WTC11 (cell line): ENCODE measurements at regions not wholly inside any gene's neighbourhood (a gene's known extent, or its start where the extent isn't known, plus 50 kb on each side); places are given as distances from the start of the nearest gene placed in this dataset.

ENCODE experiments used
- ATAC-seq: fragments of 200-7000 bp; cut with Tn5 transposase; 2 replicates; pipeline ENCODE4 v1.10.0; 2021; ENCODE audit warnings: mild to moderate bottlenecking, moderate library complexity
- CTCF ChIA-PET: fragments of 300-600 bp; sonication (Branson Sonifier 250); formaldehyde crosslinking; loops from one replicate; lab custom pipeline; 2021; ENCODE audit warnings: antibody characterized with exemption; lab: Charles Lee
- POLR2A ChIA-PET: fragments of 350-600 bp; sonication (Branson Sonifier 250); formaldehyde crosslinking; loops from one replicate; lab custom pipeline; 2021; ENCODE audit warnings: antibody characterized with exemption; lab: Charles Lee
- DNase-seq: peaks from one replicate; pipeline ENCODE4 v3.0.0; 2021; ENCODE audit warnings: low spot score
- H3K27ac Mint-ChIP-seq: 2 replicates; pipeline ENCODE4 v1.8.0; 2021; ENCODE audit warnings: mixed read lengths
- H3K27me3 Mint-ChIP-seq: 2 replicates; pipeline ENCODE4 v1.8.0; 2021; ENCODE audit warnings: low read depth, mild to moderate bottlenecking, moderate library complexity, mixed read lengths
- H3K36me3 Mint-ChIP-seq: 2 replicates; pipeline ENCODE4 v1.8.0; 2021; ENCODE audit warnings: mixed read lengths
- H3K4me1 Mint-ChIP-seq: 2 replicates; pipeline ENCODE4 v1.8.0; 2022; ENCODE audit warnings: mixed read lengths
- H3K4me3 Mint-ChIP-seq: 2 replicates; pipeline ENCODE4 v1.8.0; 2021; ENCODE audit warnings: mild to moderate bottlenecking, moderate library complexity, mixed read lengths
- H3K9me3 Mint-ChIP-seq: 2 replicates; pipeline ENCODE4 v1.8.0; 2021; ENCODE audit warnings: mixed read lengths
- ATF1 ChIP-seq: sonication (generic); formaldehyde crosslinking; IDR thresholded peaks from 2 replicates; pipeline ENCODE4 v1.8.1; 2023; ENCODE audit warnings: mild to moderate bottlenecking, moderate library complexity, missing genetic modification reagents
- CREB1 ChIP-seq: sonication (generic); formaldehyde crosslinking; IDR thresholded peaks from 2 replicates; pipeline ENCODE4 v1.8.0; 2023; ENCODE audit warnings: mild to moderate bottlenecking, missing genetic modification reagents
- FOXP1 ChIP-seq: sonication (generic); formaldehyde crosslinking; IDR thresholded peaks from 2 replicates; pipeline ENCODE4 v1.8.0; 2022; ENCODE audit warnings: missing genetic modification reagents, mild to moderate bottlenecking, moderate library complexity, borderline replicate concordance
- IRF2 ChIP-seq: sonication (generic); formaldehyde crosslinking; IDR thresholded peaks from 2 replicates; pipeline ENCODE4 v1.8.0; 2022; ENCODE audit warnings: low read depth, missing genetic modification reagents, borderline replicate concordance
- JUN ChIP-seq: sonication (generic); formaldehyde crosslinking; IDR thresholded peaks from 2 replicates; pipeline ENCODE4 v1.8.0; 2023; ENCODE audit warnings: mild to moderate bottlenecking, missing genetic modification reagents
- NR3C1 ChIP-seq: sonication (generic); formaldehyde crosslinking; conservative IDR thresholded peaks from 2 replicates; pipeline ENCODE4 v1.8.1; 2023; ENCODE audit warnings: low read depth, mild to moderate bottlenecking, missing genetic modification reagents
- TEAD4 ChIP-seq: sonication (generic); formaldehyde crosslinking; IDR thresholded peaks from 2 replicates; pipeline ENCODE4 v1.8.0; 2022; ENCODE audit warnings: mild to moderate bottlenecking, missing genetic modification reagents
- ZBTB21 ChIP-seq: sonication (generic); formaldehyde crosslinking; IDR thresholded peaks from 2 replicates; pipeline ENCODE4 v1.8.1; 2023; ENCODE audit warnings: mild to moderate bottlenecking, missing genetic modification reagents, borderline replicate concordance
- TF ChIP-seq, protein P1 (sequence below): sonication (generic); formaldehyde crosslinking; IDR thresholded peaks from 2 replicates; pipeline ENCODE4 v1.8.0; 2023; ENCODE audit warnings: missing genetic modification reagents, mild to moderate bottlenecking, borderline replicate concordance
- TF ChIP-seq, protein P2 (sequence below): sonication (generic); formaldehyde crosslinking; IDR thresholded peaks from 2 replicates; pipeline ENCODE4 v1.8.1; 2023; ENCODE audit warnings: mild to moderate bottlenecking, missing genetic modification reagents, moderate library complexity
- TF ChIP-seq, protein P3 (sequence below): sonication (generic); formaldehyde crosslinking; IDR thresholded peaks from 2 replicates; pipeline ENCODE4 v1.8.0; 2022; ENCODE audit warnings: missing genetic modification reagents
- TF ChIP-seq, protein P4 (sequence below): sonication (generic); formaldehyde crosslinking; IDR thresholded peaks from 2 replicates; pipeline ENCODE4 v1.8.0; 2023; ENCODE audit warnings: missing genetic modification reagents
- TF ChIP-seq, protein P5 (sequence below): fragments of 250-450 bp; sonication (Bioruptor Pico); IDR thresholded peaks from 2 replicates; pipeline ENCODE4 v1.8.0; 2021; ENCODE audit warnings: mild to moderate bottlenecking
- TF ChIP-seq, protein P6 (sequence below): fragments of 250-450 bp; sonication (Bioruptor Pico); IDR thresholded peaks from 2 replicates; pipeline ENCODE4 v1.9.0; 2021; ENCODE audit warnings: mild to moderate bottlenecking, borderline replicate concordance

DNA sequence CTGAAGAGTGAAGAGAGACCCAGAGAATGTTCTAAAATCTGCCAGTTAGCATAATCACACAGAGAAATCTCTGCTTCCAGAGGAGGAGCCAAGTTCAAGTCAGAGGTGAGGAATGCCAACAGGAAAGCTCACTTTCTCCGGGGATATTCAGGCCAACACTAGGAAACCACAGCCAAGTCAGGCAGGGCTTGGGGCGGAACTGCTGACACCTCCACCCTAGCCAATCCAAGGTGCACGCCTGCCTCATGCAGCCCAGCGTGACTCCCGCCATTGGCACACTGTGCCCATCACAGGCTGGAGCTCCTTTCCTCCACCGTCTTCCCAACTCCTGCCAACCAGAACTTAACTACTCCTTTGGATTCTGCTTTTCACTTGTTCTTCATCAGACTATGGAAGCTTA, 374.3 kb upstream of the CCDC196 start:
- ATAC-seq (no peak), DNase-seq (no peak)
- Mint-ChIP-seq H3K27ac (no peak overlapping the region), H3K36me3 (0 out of 2 replicates have a peak, but pooled peaks cover 3% of the 10 kb centered on the region), H3K9me3 (peaks cover 27% of the 10 kb centered on the region), H3K4me1 (peaks cover 20% of the 10 kb centered on the region), H3K4me3 (no peak overlapping the region), H3K27me3 (no peaks in the 10 kb centered on the region; the same call in 1 of the 2 replicates)
- no peak for TF ChIP-seq CREB1 (CRISPR knock-in tag)
- ChIA-PET POLR2A (no interaction called here), CTCF (no interaction called here)

DNA sequence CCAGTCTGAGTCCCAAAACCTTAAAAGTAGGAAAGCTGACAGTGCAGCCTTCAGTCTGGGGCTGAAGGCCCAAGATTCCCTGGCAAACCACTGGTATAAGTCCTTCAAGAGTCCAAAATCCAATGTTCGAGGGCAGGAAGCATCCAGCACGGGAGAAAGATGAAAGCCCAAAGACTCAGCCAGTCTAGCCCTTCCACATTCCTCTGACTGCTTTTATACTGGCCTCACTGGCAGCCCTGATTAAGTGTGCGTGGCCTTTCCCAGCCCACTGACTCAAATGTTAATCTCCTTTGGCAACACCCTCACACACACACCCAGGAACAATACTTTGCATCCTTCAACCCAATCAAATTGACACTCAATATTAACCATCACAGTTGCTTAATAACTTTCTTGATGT, 372.1 kb upstream of the CCDC196 start:
- TF ChIP-seq ZBTB21 (CRISPR knock-in tag) (no peak), FOXP1 (CRISPR knock-in tag) (no peak), JUN (no peak), ATF1 (no peak), IRF2 (CRISPR knock-in tag) (no peak), NR3C1 (CRISPR knock-in tag) (no peak), TEAD4 (CRISPR knock-in tag) (no peak)
- TF ChIP-seq, protein P1, sequence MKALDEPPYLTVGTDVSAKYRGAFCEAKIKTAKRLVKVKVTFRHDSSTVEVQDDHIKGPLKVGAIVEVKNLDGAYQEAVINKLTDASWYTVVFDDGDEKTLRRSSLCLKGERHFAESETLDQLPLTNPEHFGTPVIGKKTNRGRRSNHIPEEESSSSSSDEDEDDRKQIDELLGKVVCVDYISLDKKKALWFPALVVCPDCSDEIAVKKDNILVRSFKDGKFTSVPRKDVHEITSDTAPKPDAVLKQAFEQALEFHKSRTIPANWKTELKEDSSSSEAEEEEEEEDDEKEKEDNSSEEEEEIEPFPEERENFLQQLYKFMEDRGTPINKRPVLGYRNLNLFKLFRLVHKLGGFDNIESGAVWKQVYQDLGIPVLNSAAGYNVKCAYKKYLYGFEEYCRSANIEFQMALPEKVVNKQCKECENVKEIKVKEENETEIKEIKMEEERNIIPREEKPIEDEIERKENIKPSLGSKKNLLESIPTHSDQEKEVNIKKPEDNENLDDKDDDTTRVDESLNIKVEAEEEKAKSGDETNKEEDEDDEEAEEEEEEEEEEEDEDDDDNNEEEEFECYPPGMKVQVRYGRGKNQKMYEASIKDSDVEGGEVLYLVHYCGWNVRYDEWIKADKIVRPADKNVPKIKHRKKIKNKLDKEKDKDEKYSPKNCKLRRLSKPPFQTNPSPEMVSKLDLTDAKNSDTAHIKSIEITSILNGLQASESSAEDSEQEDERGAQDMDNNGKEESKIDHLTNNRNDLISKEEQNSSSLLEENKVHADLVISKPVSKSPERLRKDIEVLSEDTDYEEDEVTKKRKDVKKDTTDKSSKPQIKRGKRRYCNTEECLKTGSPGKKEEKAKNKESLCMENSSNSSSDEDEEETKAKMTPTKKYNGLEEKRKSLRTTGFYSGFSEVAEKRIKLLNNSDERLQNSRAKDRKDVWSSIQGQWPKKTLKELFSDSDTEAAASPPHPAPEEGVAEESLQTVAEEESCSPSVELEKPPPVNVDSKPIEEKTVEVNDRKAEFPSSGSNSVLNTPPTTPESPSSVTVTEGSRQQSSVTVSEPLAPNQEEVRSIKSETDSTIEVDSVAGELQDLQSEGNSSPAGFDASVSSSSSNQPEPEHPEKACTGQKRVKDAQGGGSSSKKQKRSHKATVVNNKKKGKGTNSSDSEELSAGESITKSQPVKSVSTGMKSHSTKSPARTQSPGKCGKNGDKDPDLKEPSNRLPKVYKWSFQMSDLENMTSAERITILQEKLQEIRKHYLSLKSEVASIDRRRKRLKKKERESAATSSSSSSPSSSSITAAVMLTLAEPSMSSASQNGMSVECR (CRISPR knock-in tag) = no peak
- TF ChIP-seq, protein P2, sequence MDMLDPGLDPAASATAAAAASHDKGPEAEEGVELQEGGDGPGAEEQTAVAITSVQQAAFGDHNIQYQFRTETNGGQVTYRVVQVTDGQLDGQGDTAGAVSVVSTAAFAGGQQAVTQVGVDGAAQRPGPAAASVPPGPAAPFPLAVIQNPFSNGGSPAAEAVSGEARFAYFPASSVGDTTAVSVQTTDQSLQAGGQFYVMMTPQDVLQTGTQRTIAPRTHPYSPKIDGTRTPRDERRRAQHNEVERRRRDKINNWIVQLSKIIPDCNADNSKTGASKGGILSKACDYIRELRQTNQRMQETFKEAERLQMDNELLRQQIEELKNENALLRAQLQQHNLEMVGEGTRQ = no peak
- TF ChIP-seq, protein P3, sequence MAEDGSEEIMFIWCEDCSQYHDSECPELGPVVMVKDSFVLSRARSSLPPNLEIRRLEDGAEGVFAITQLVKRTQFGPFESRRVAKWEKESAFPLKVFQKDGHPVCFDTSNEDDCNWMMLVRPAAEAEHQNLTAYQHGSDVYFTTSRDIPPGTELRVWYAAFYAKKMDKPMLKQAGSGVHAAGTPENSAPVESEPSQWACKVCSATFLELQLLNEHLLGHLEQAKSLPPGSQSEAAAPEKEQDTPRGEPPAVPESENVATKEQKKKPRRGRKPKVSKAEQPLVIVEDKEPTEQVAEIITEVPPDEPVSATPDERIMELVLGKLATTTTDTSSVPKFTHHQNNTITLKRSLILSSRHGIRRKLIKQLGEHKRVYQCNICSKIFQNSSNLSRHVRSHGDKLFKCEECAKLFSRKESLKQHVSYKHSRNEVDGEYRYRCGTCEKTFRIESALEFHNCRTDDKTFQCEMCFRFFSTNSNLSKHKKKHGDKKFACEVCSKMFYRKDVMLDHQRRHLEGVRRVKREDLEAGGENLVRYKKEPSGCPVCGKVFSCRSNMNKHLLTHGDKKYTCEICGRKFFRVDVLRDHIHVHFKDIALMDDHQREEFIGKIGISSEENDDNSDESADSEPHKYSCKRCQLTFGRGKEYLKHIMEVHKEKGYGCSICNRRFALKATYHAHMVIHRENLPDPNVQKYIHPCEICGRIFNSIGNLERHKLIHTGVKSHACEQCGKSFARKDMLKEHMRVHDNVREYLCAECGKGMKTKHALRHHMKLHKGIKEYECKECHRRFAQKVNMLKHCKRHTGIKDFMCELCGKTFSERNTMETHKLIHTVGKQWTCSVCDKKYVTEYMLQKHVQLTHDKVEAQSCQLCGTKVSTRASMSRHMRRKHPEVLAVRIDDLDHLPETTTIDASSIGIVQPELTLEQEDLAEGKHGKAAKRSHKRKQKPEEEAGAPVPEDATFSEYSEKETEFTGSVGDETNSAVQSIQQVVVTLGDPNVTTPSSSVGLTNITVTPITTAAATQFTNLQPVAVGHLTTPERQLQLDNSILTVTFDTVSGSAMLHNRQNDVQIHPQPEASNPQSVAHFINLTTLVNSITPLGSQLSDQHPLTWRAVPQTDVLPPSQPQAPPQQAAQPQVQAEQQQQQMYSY = no peak
- TF ChIP-seq, protein P4, sequence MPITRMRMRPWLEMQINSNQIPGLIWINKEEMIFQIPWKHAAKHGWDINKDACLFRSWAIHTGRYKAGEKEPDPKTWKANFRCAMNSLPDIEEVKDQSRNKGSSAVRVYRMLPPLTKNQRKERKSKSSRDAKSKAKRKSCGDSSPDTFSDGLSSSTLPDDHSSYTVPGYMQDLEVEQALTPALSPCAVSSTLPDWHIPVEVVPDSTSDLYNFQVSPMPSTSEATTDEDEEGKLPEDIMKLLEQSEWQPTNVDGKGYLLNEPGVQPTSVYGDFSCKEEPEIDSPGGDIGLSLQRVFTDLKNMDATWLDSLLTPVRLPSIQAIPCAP (CRISPR knock-in tag) = no peak
- TF ChIP-seq, protein P5, sequence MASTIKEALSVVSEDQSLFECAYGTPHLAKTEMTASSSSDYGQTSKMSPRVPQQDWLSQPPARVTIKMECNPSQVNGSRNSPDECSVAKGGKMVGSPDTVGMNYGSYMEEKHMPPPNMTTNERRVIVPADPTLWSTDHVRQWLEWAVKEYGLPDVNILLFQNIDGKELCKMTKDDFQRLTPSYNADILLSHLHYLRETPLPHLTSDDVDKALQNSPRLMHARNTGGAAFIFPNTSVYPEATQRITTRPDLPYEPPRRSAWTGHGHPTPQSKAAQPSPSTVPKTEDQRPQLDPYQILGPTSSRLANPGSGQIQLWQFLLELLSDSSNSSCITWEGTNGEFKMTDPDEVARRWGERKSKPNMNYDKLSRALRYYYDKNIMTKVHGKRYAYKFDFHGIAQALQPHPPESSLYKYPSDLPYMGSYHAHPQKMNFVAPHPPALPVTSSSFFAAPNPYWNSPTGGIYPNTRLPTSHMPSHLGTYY (CRISPR knock-in tag) = no peak
- TF ChIP-seq, protein P6, sequence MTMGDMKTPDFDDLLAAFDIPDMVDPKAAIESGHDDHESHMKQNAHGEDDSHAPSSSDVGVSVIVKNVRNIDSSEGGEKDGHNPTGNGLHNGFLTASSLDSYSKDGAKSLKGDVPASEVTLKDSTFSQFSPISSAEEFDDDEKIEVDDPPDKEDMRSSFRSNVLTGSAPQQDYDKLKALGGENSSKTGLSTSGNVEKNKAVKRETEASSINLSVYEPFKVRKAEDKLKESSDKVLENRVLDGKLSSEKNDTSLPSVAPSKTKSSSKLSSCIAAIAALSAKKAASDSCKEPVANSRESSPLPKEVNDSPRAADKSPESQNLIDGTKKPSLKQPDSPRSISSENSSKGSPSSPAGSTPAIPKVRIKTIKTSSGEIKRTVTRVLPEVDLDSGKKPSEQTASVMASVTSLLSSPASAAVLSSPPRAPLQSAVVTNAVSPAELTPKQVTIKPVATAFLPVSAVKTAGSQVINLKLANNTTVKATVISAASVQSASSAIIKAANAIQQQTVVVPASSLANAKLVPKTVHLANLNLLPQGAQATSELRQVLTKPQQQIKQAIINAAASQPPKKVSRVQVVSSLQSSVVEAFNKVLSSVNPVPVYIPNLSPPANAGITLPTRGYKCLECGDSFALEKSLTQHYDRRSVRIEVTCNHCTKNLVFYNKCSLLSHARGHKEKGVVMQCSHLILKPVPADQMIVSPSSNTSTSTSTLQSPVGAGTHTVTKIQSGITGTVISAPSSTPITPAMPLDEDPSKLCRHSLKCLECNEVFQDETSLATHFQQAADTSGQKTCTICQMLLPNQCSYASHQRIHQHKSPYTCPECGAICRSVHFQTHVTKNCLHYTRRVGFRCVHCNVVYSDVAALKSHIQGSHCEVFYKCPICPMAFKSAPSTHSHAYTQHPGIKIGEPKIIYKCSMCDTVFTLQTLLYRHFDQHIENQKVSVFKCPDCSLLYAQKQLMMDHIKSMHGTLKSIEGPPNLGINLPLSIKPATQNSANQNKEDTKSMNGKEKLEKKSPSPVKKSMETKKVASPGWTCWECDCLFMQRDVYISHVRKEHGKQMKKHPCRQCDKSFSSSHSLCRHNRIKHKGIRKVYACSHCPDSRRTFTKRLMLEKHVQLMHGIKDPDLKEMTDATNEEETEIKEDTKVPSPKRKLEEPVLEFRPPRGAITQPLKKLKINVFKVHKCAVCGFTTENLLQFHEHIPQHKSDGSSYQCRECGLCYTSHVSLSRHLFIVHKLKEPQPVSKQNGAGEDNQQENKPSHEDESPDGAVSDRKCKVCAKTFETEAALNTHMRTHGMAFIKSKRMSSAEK (CRISPR knock-in tag) = no peak
- Mint-ChIP-seq H3K4me3 (no peak overlapping the region), H3K27me3 (no peaks in the 10 kb centered on the region), H3K27ac (no peak overlapping the region), H3K36me3 (no peaks in the 10 kb centered on the region), H3K4me1 (peaks cover 31% of the 10 kb centered on the region), H3K9me3 (peaks cover 16% of the 10 kb centered on the region)
- CTCF ChIA-PET = no interaction called here
- POLR2A ChIA-PET = no interaction called here
- DNase-seq (no peak), ATAC-seq (0 out of 2 replicates have a peak, but pooled peaks have one; percentile 43)
